H1 (cell line): ENCODE measurements at regions not wholly inside any gene's neighbourhood (a gene's known extent, or its start where the extent isn't known, plus 50 kb on each side); places are given as distances from the start of the nearest gene placed in this dataset.

Experiments used
- CTCF ChIA-PET: fragments of 300-600 bp; sonication (Branson Sonifier 250); formaldehyde crosslinking; loops from one replicate; lab custom pipeline; 2021; ENCODE audit not compliant: partially characterized antibody; lab: Charles Lee
- POLR2A ChIA-PET: fragments of 300-600 bp; sonication (Branson Sonifier 250); formaldehyde crosslinking; loops from one replicate; lab custom pipeline; 2021; ENCODE audit warnings: inconsistent platforms; ENCODE audit not compliant: partially characterized antibody; lab: Charles Lee
- DNase-seq, 2 experiments: peaks; one replicate each; pipeline versions ENCODE4 v3.0.0 to v3.0.0-alpha.2; 2010 to 2022; ENCODE audit warnings: low spot score in 2 of 2, low read depth in 1 of 2, mixed read lengths in 1 of 2
- FAIRE-seq: peaks from 2 replicates; lab custom pipeline; 2011; peaks lifted over from hg19 to GRCh38; lab: Jason Lieb, UNC
- H2AFZ ChIP-seq: 2 replicates; pipeline ENCODE4 v1.8.1; 2012; ENCODE audit warnings: low read length, inconsistent platforms
- H2AK5ac ChIP-seq: 2 replicates; pipeline ENCODE4 v1.6.1; 2013; ENCODE audit warnings: low read depth, low read length
- H2BK120ac ChIP-seq: replicated peaks from 2 replicates; pipeline ENCODE3; 2013; ENCODE audit warnings: low read depth, low read length, inconsistent platforms
- H2BK12ac ChIP-seq: 2 replicates; pipeline ENCODE4 v1.6.1; 2013; ENCODE audit warnings: low read depth, low read length
- H2BK15ac ChIP-seq: 2 replicates; pipeline ENCODE4 v1.6.1; 2013; ENCODE audit warnings: low read length
- H2BK20ac ChIP-seq: 2 replicates; pipeline ENCODE4 v1.6.1; 2013; ENCODE audit warnings: low read length
- H2BK5ac ChIP-seq: 2 replicates; pipeline ENCODE4 v1.6.1; 2013; ENCODE audit warnings: low read depth, low read length
- H3K14ac ChIP-seq: 2 replicates; pipeline ENCODE4 v1.6.1; 2013; ENCODE audit warnings: inconsistent platforms; ENCODE audit not compliant: insufficient read length
- H3K18ac ChIP-seq: 2 replicates; pipeline ENCODE4 v1.6.1; 2013; ENCODE audit warnings: low read length; ENCODE audit errors: extremely low read depth
- H3K23ac ChIP-seq: 2 replicates; pipeline ENCODE4 v1.6.1; 2013; ENCODE audit warnings: inconsistent platforms; ENCODE audit not compliant: insufficient read length
- H3K23me2 ChIP-seq: 2 replicates; pipeline ENCODE4 v1.6.1; 2013; ENCODE audit warnings: low read depth, low read length
- H3K27ac ChIP-seq: 2 replicates; pipeline ENCODE4 v1.6.1; 2011; ENCODE audit warnings: low read depth, low read length, inconsistent platforms
- H3K27me3 ChIP-seq, 4 experiments: replicated peaks in 1 of 4; 1 replicate in 1 of 4; 2 replicates in 3 of 4; pipeline versions ENCODE4 v1.6.1 to v1.8.1; 2011 to 2013; ENCODE audit warnings: low read length in 3 of 4, mild to moderate bottlenecking in 3 of 4, inconsistent platforms in 2 of 4, mixed read lengths in 2 of 4, moderate library complexity in 1 of 4; ENCODE audit not compliant: control insufficient read depth in 3 of 4, insufficient read depth in 3 of 4; ENCODE audit errors: extremely low read depth in 1 of 4
- H3K36me3 ChIP-seq, 4 experiments: 2 replicates each; pipeline versions ENCODE4 v1.6.1 to v1.8.1; 2011 to 2013; ENCODE audit warnings: mild to moderate bottlenecking in 4 of 4, low read length in 3 of 4, moderate library complexity in 2 of 4, control low read depth in 1 of 4, inconsistent platforms in 1 of 4; ENCODE audit not compliant: insufficient read depth in 4 of 4, control insufficient read depth in 2 of 4
- H3K4ac ChIP-seq: replicated peaks from 2 replicates; pipeline ENCODE3; 2013; ENCODE audit warnings: low read length, low read depth, mixed read lengths, inconsistent platforms; ENCODE audit not compliant: insufficient read length
- H3K4me1 ChIP-seq, 4 experiments: replicated peaks in 1 of 4; 1 replicate in 1 of 4; 2 replicates in 3 of 4; pipeline versions ENCODE4 v1.6.1 to v1.8.1; 2011 to 2013; ENCODE audit warnings: low read length in 3 of 4, inconsistent platforms in 2 of 4, mixed read lengths in 1 of 4; ENCODE audit not compliant: insufficient read depth in 4 of 4, control insufficient read depth in 3 of 4
- H3K4me2 ChIP-seq, 2 experiments: 2 replicates each; pipeline versions ENCODE4 v1.6.1 to v1.8.1; 2011 to 2013; ENCODE audit warnings: low read depth in 2 of 2, low read length in 2 of 2, control low read depth in 1 of 2, inconsistent platforms in 1 of 2, mild to moderate bottlenecking in 1 of 2; ENCODE audit not compliant: insufficient read depth in 1 of 2
- H3K4me3 ChIP-seq, 4 experiments: fragments of 200-600, 300-600 bp in 1 of 4; sonication (generic), shearing (Covaris generic), sonication (Bioruptor Twin) in 1 of 4; 2 replicates each; pipeline versions ENCODE4 v1.5.1 to v1.8.1; 2011 to 2016; ENCODE audit warnings: low read length in 4 of 4, low read depth in 3 of 4, control low read depth in 2 of 4, inconsistent platforms in 2 of 4, mild to moderate bottlenecking in 2 of 4, mixed read lengths in 1 of 4, moderate library complexity in 1 of 4; ENCODE audit not compliant: insufficient read depth in 2 of 4; ENCODE audit errors: extremely low read depth in 1 of 4
- H3K56ac ChIP-seq: replicated peaks from 2 replicates; pipeline ENCODE3; 2013; ENCODE audit warnings: low read depth, mild to moderate bottlenecking, mixed read lengths, low read length, inconsistent platforms; ENCODE audit not compliant: insufficient read length
- H3K79me1 ChIP-seq: 2 replicates; pipeline ENCODE4 v1.6.1; 2013; ENCODE audit warnings: low read depth, low read length, control low read depth
- H3K79me2 ChIP-seq, 2 experiments: 2 replicates each; pipeline versions ENCODE4 v1.6.1 to v1.8.1; 2012 to 2013; ENCODE audit warnings: low read length in 2 of 2, mild to moderate bottlenecking in 2 of 2, inconsistent platforms in 1 of 2; ENCODE audit not compliant: insufficient read depth in 2 of 2, control insufficient read depth in 1 of 2
- H3K9ac ChIP-seq, 4 experiments: replicated peaks in 1 of 4; 1 replicate in 1 of 4; 2 replicates in 3 of 4; pipeline versions ENCODE4 v1.6.1 to v1.8.1; 2011 to 2013; ENCODE audit warnings: low read depth in 3 of 4, low read length in 3 of 4, control low read depth in 2 of 4, mild to moderate bottlenecking in 2 of 4, moderate library complexity in 2 of 4, inconsistent platforms in 1 of 4; ENCODE audit errors: extremely low read depth in 1 of 4
- H3K9me3 ChIP-seq, 2 experiments: 2 replicates each; pipeline versions ENCODE4 v1.6.1 to v1.8.1; 2012 to 2013; ENCODE audit warnings: mild to moderate bottlenecking in 2 of 2, moderate library complexity in 2 of 2, control low read depth in 1 of 2, inconsistent platforms in 1 of 2, low read depth in 1 of 2, low read length in 1 of 2, mixed read lengths in 1 of 2; ENCODE audit not compliant: insufficient read depth in 2 of 2
- H4K20me1 ChIP-seq, 2 experiments: replicated peaks in 1 of 2; 2 replicates each; pipeline versions ENCODE3 to v1.8.1; 2011 to 2013; ENCODE audit warnings: inconsistent platforms in 2 of 2, low read length in 2 of 2, mild to moderate bottlenecking in 1 of 2; ENCODE audit not compliant: insufficient read depth in 2 of 2, control insufficient read depth in 1 of 2
- H4K5ac ChIP-seq: 2 replicates; pipeline ENCODE4 v1.6.1; 2013; ENCODE audit warnings: low read length, low read depth, mixed read lengths, inconsistent platforms; ENCODE audit not compliant: insufficient read length
- H4K8ac ChIP-seq: 2 replicates; pipeline ENCODE4 v1.8.0; 2013; ENCODE audit warnings: mild to moderate bottlenecking, moderate library complexity, low read length, inconsistent platforms; ENCODE audit not compliant: insufficient read depth; ENCODE audit errors: extremely low read depth
- H4K91ac ChIP-seq: replicated peaks from 2 replicates; pipeline ENCODE3; 2013; ENCODE audit warnings: low read length, mixed read lengths, inconsistent platforms; ENCODE audit not compliant: insufficient read length
- CBX5 ChIP-seq: fragments of 300-800, 300-1000 bp; sonication (generic); IDR thresholded peaks from 2 replicates; pipeline ENCODE4 v1.7.1; 2016; ENCODE audit warnings: antibody characterized with exemption, low read length, low read depth
- CHD2 ChIP-seq: IDR thresholded peaks from 2 replicates; pipeline ENCODE4 v1.6.1; 2012; ENCODE audit warnings: low read length, improper control_type of control experiment
- CTCF ChIP-seq, 3 experiments: IDR thresholded peaks; 1 replicate in 2 of 3; 2 replicates in 1 of 3; pipeline versions ENCODE4 v1.5.1 to v1.6.1; 2011; ENCODE audit warnings: low read length in 3 of 3, mild to moderate bottlenecking in 3 of 3, inconsistent platforms in 2 of 3, low read depth in 1 of 3, moderate library complexity in 1 of 3; ENCODE audit not compliant: insufficient read depth in 1 of 3; ENCODE audit errors: control extremely low read depth in 1 of 3
- E2F6 ChIP-seq: IDR thresholded peaks from 2 replicates; pipeline ENCODE4 v1.6.1; 2012; ENCODE audit warnings: inconsistent platforms
- EGR1 ChIP-seq: IDR thresholded peaks from 2 replicates; pipeline ENCODE4 v1.6.1; 2011; ENCODE audit warnings: low read depth, low read length, borderline replicate concordance
- JUN ChIP-seq: IDR thresholded peaks from 2 replicates; pipeline ENCODE4 v1.6.1; 2011; ENCODE audit warnings: low read depth, mild to moderate bottlenecking, improper control_type of control experiment, low read length
- RAD21 ChIP-seq, 2 experiments: IDR thresholded peaks in 1 of 2; conservative IDR thresholded peaks in 1 of 2; 2 replicates each; pipeline ENCODE4 v1.6.1; 2011; ENCODE audit warnings: low read depth in 2 of 2, low read length in 2 of 2, improper control_type of control experiment in 1 of 2, inconsistent platforms in 1 of 2, mild to moderate bottlenecking in 1 of 2, moderate library complexity in 1 of 2
- RFX5 ChIP-seq: IDR thresholded peaks from 2 replicates; pipeline ENCODE4 v1.6.1; 2011; ENCODE audit warnings: low read depth, low read length, improper control_type of control experiment, borderline replicate concordance
- RXRA ChIP-seq: IDR thresholded peaks from 2 replicates; pipeline ENCODE4 v1.6.1; 2011; ENCODE audit warnings: low read depth, mild to moderate bottlenecking, low read length, moderate library complexity; ENCODE audit not compliant: insufficient read depth
- SIN3A ChIP-seq, 2 experiments: IDR thresholded peaks in 1 of 2; conservative IDR thresholded peaks in 1 of 2; 2 replicates each; pipeline ENCODE4 v1.6.1; 2011 to 2012; ENCODE audit warnings: low read length in 2 of 2, improper control_type of control experiment in 1 of 2, low read depth in 1 of 2, mild to moderate bottlenecking in 1 of 2
- SIX5 ChIP-seq: IDR thresholded peaks from 2 replicates; pipeline ENCODE4 v1.6.1; 2011; ENCODE audit warnings: mild to moderate bottlenecking, low read depth, low read length
- TAF1 ChIP-seq: IDR thresholded peaks from 2 replicates; pipeline ENCODE4 v1.6.1; 2011; ENCODE audit warnings: mild to moderate bottlenecking, low read depth, low read length
- TBP ChIP-seq: IDR thresholded peaks from 2 replicates; pipeline ENCODE4 v1.6.1; 2011; ENCODE audit warnings: low read depth, low read length, improper control_type of control experiment

GRCh38 chr12:77603946-77604345, 226.7 kb upstream of the NAV3 start:
- Histone ChIP-seq H2BK20ac (no peak overlapping the region), H2BK120ac (no peak overlapping the region), H2BK12ac (no peak overlapping the region), H4K91ac (no peak overlapping the region), H4K8ac (no peak overlapping the region), H3K27me3 (no peaks in the 10 kb centered on the region), H3K27ac (no peak overlapping the region), H3K4me3 (no peak overlapping the region), H3K9ac (no peak overlapping the region), H3K18ac (no peak overlapping the region), H3K23me2 (no peaks in the 10 kb centered on the region), H3K4me1 (no peaks in the 10 kb centered on the region), H3K4ac (no peak overlapping the region), H3K36me3 (no peaks in the 10 kb centered on the region), H3K56ac (no peak overlapping the region), H3K14ac (no peak overlapping the region), H2AFZ (no peak overlapping the region), H4K5ac (no peak overlapping the region), H3K4me2 (no peak overlapping the region), H3K79me2 (no peaks in the 10 kb centered on the region), H3K9me3 (no peaks in the 10 kb centered on the region), H4K20me1 (no peaks in the 10 kb centered on the region), H2BK5ac (no peak overlapping the region), H3K79me1 (no peaks in the 10 kb centered on the region), H3K23ac (no peak overlapping the region), H2BK15ac (no peak overlapping the region), H2AK5ac (no peak overlapping the region)
- DNase-seq (no peak), FAIRE-seq (no peak)
- POLR2A ChIA-PET: no interaction called here
- CTCF ChIA-PET: interaction anchor here (1.4 kb wide), 1 partner anchor 11 kb away, joined by 6 read pairs; no protein-coding TSS in a partner anchor
- TF ChIP-seq EGR1 (no peak), SIN3A (conservative IDR thresholded peaks at IDR 0.05 in 1 of 2, IDR thresholded peaks at IDR 0.05 in 1 of 2; ENCODE audit: low read depth in 1 of 2, low read length in 2 of 2) (no peak), CBX5 (no peak), TAF1 (no peak), CTCF (IDR thresholded peaks at IDR 0.05; ENCODE audit: control extremely low read depth in 1 of 3, insufficient read depth in 1 of 3, low read depth in 1 of 3, low read length in 3 of 3) (no peak), SIX5 (no peak), JUN (no peak), RAD21 (IDR thresholded peaks at IDR 0.05 in 1 of 2, conservative IDR thresholded peaks at IDR 0.05 in 1 of 2; ENCODE audit: low read depth in 2 of 2, low read length in 2 of 2) (no peak), E2F6 (no peak), RFX5 (no peak), RXRA (no peak), CHD2 (no peak), TBP (no peak)
